Mesenchymal stem cell (in vitro differentiated cells and primary cell): ENCODE measurements at regions not wholly inside any gene's neighbourhood (a gene's known extent, or its start where the extent isn't known, plus 50 kb on each side); places are given as distances from the start of the nearest gene placed in this dataset.

ENCODE experiments used
- DNase-seq: peaks from one replicate; pipeline ENCODE4 v3.0.0-alpha.2; 2013
- H2AFZ ChIP-seq: one replicate; pipeline ENCODE4 v1.6.1; 2013; ENCODE audit warnings: low read depth, mild to moderate bottlenecking, control low read depth, inconsistent platforms, low read length, moderate library complexity
- H2AK5ac ChIP-seq: 2 replicates; pipeline ENCODE4 v1.6.1; 2013; ENCODE audit warnings: low read length, moderate library complexity, mild to moderate bottlenecking, inconsistent platforms; ENCODE audit not compliant: severe bottlenecking
- H2BK120ac ChIP-seq: one replicate; pipeline ENCODE4 v1.6.1; 2013; ENCODE audit warnings: low read depth, mild to moderate bottlenecking, inconsistent platforms, low read length, moderate library complexity
- H2BK12ac ChIP-seq, 2 experiments: one replicate each; pipeline ENCODE4 v1.6.1; 2013; ENCODE audit warnings: inconsistent platforms in 2 of 2, low read length in 2 of 2, mild to moderate bottlenecking in 2 of 2, moderate library complexity in 2 of 2, control low read depth in 1 of 2
- H2BK15ac ChIP-seq: one replicate; pipeline ENCODE4 v1.6.1; 2013; ENCODE audit warnings: mild to moderate bottlenecking, low read depth, inconsistent platforms; ENCODE audit not compliant: poor library complexity, severe bottlenecking
- H2BK5ac ChIP-seq: 2 replicates; pipeline ENCODE4 v1.6.1; 2013; ENCODE audit warnings: low read depth, mild to moderate bottlenecking, low read length, control low read depth, inconsistent platforms; ENCODE audit not compliant: poor library complexity, severe bottlenecking
- H3K14ac ChIP-seq, 2 experiments: one replicate each; pipeline ENCODE4 v1.6.1; 2013; ENCODE audit warnings: inconsistent platforms in 2 of 2, low read length in 2 of 2, control low read depth in 1 of 2, mild to moderate bottlenecking in 1 of 2, moderate library complexity in 1 of 2
- H3K18ac ChIP-seq, 2 experiments: one replicate each; pipeline ENCODE4 v1.6.1; 2013; ENCODE audit warnings: inconsistent platforms in 2 of 2, low read length in 2 of 2, control low read depth in 1 of 2, low read depth in 1 of 2, mild to moderate bottlenecking in 1 of 2
- H3K23ac ChIP-seq, 2 experiments: one replicate each; pipeline ENCODE4 v1.6.1; 2013; ENCODE audit warnings: inconsistent platforms in 2 of 2, low read length in 2 of 2, mild to moderate bottlenecking in 2 of 2, moderate library complexity in 2 of 2, control low read depth in 1 of 2
- H3K27ac ChIP-seq: 2 replicates; pipeline ENCODE4 v1.5.1; 2013; ENCODE audit warnings: mild to moderate bottlenecking, moderate library complexity, low read length, control low read depth, inconsistent platforms; ENCODE audit not compliant: poor library complexity, severe bottlenecking
- H3K27me3 ChIP-seq, 2 experiments: 2 replicates each; pipeline versions ENCODE4 v1.6.1 to v1.7.0; 2013; ENCODE audit warnings: low read length in 2 of 2, mild to moderate bottlenecking in 2 of 2, moderate library complexity in 2 of 2, control low read depth in 1 of 2, inconsistent platforms in 1 of 2; ENCODE audit not compliant: control insufficient read depth in 1 of 2, insufficient read depth in 1 of 2
- H3K36me3 ChIP-seq, 2 experiments: 2 replicates each; pipeline versions ENCODE4 v1.6.1 to v1.7.0; 2013; ENCODE audit warnings: low read length in 2 of 2, control low read depth in 1 of 2, inconsistent platforms in 1 of 2, low read depth in 1 of 2, mild to moderate bottlenecking in 1 of 2; ENCODE audit not compliant: insufficient read depth in 2 of 2, control insufficient read depth in 1 of 2
- H3K4ac ChIP-seq, 2 experiments: one replicate each; pipeline ENCODE4 v1.6.1; 2013; ENCODE audit warnings: inconsistent platforms in 2 of 2, low read length in 2 of 2, mild to moderate bottlenecking in 2 of 2, moderate library complexity in 2 of 2, control low read depth in 1 of 2, low read depth in 1 of 2
- H3K4me1 ChIP-seq: 2 replicates; pipeline ENCODE4 v1.6.1; 2013; ENCODE audit warnings: low read depth, low read length, control low read depth; ENCODE audit not compliant: control insufficient read depth, insufficient read depth
- H3K4me2 ChIP-seq: 2 replicates; pipeline ENCODE4 v1.6.1; 2013; ENCODE audit warnings: low read length, mild to moderate bottlenecking, inconsistent platforms; ENCODE audit not compliant: poor library complexity, severe bottlenecking
- H3K4me3 ChIP-seq, 2 experiments: 2 replicates each; pipeline versions ENCODE4 v1.5.1 to v1.7.0; 2013; ENCODE audit warnings: low read length in 2 of 2, mild to moderate bottlenecking in 2 of 2, control low read depth in 1 of 2, low read depth in 1 of 2; ENCODE audit not compliant: insufficient read depth in 1 of 2
- H3K79me1 ChIP-seq: replicated peaks from 2 replicates; pipeline ENCODE4 v1.6.1; 2013; ENCODE audit warnings: mild to moderate bottlenecking, control low read depth, low read length, inconsistent platforms; ENCODE audit not compliant: poor library complexity, severe bottlenecking
- H3K9ac ChIP-seq: 2 replicates; pipeline ENCODE4 v1.7.0; 2013; ENCODE audit warnings: mild to moderate bottlenecking, low read length, moderate library complexity
- H3K9me3 ChIP-seq: 2 replicates; pipeline ENCODE4 v1.7.0; 2013; ENCODE audit warnings: mild to moderate bottlenecking, low read length; ENCODE audit not compliant: control insufficient read depth
- H4K8ac ChIP-seq: one replicate; pipeline ENCODE4 v1.6.1; 2013; ENCODE audit warnings: inconsistent platforms, mild to moderate bottlenecking, low read length, moderate library complexity
- H4K91ac ChIP-seq: one replicate; pipeline ENCODE4 v1.6.1; 2013; ENCODE audit warnings: mild to moderate bottlenecking, low read length, inconsistent platforms
- WGBS: methylation state at CpG from one replicate; pipeline ENCODE4 v1.1.7; 2013; ENCODE audit warnings: mixed read lengths; 5-methylcytosine and 5-hydroxymethylcytosine counted together

DNA sequence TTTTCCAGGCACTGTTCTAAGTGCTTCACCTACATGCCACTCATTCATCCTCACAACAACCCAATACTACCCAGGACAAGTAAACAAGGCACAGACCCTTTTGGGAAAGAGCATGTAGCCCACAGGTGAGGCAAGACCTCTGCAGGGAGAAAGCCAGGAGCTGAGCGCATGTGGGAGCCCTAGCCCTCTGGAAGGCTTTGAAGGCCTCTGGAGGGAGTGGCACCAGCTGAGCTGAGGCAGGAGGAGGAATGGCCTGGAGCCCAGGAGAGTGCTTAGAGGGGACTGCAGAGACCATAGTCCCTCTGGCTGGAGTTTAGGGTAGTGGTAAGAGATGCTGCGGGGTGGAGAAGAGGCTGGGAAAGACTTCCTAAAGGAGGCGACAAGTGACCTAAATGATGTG is 516.5 kb downstream of the FUT8 start:
- Histone ChIP-seq H2AK5ac (no peak overlapping the region), H3K27me3 (peaks cover 0 to 38% of the 10 kb centered on the region in 2 experiments), H3K23ac (no peak overlapping the region), H2BK120ac (no peak overlapping the region), H4K91ac (no peak overlapping the region), H3K4ac (no peak overlapping the region), H3K4me3 (no peak overlapping the region), H3K79me1 (no peaks in the 10 kb centered on the region), H3K14ac (no peak overlapping the region), H4K8ac (no peak overlapping the region), H3K9me3 (peaks cover 4% of the 10 kb centered on the region), H3K4me2 (no peak overlapping the region), H3K18ac (no peak overlapping the region), H3K27ac (no peak overlapping the region), H3K9ac (no peak overlapping the region), H2AFZ (no peak overlapping the region), H2BK15ac (no peak overlapping the region), H3K36me3 (no peaks in the 10 kb centered on the region), H3K4me1 (no peaks in the 10 kb centered on the region), H2BK5ac (no peak overlapping the region), H2BK12ac (no peak overlapping the region)
- 97% methylated on average over 3 of the region's 3 CpGs for WGBS
- DNase-seq, result no peak

DNA sequence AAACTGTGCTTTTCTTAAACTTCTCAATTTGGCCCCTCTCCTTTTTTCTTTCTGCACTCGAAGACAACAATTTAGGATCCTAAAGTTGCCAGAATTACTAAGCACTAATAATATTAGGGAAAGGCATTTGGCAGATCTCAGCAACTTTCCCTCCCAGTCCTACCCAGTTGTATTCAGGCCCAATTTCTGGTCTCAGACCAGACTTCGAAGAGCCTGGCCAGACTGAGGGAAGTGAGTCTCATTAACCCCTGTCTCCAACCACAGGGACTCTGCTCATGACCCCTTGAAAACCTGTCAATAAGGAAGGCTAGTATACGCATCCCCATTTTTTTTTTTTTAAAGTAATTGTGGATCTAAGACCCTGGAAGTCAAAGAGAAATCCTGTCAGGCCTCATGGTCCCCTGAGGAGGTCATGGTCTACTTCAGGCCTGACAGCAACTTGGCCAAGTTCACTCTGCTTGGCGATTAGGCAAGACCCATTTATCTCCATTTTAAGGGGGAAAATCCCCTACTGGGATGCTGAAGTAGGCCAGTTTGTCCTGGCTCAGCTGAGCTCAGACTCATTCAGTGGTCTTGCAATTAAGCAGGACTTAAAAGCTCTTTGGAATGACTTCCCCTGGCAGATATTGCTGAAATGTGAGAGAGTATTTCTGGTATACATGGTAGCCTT is 521.0 kb downstream of the FUT8 start:
- H3K4me2 ChIP-seq, result no peak overlapping the region
- no peak overlapping the region for H4K91ac ChIP-seq
- H3K4me1 ChIP-seq, result no peaks in the 10 kb centered on the region
- H4K8ac ChIP-seq, result no peak overlapping the region
- H3K4me3 ChIP-seq, result no peak overlapping the region
- no peak overlapping the region for H3K4ac ChIP-seq
- no peak overlapping the region for H2BK15ac ChIP-seq
- H3K9ac ChIP-seq, result no peak overlapping the region
- no peak overlapping the region for H3K23ac ChIP-seq
- no peak overlapping the region for H2BK12ac ChIP-seq
- H3K18ac ChIP-seq, result no peak overlapping the region
- H2AFZ ChIP-seq, result no peak overlapping the region
- H3K79me1 ChIP-seq, result no peaks in the 10 kb centered on the region
- no peak overlapping the region for H3K27ac ChIP-seq
- no peak overlapping the region for H2AK5ac ChIP-seq
- peaks cover 0 to 27% of the 10 kb centered on the region in 2 experiments for H3K27me3 ChIP-seq
- peaks cover 4% of the 10 kb centered on the region for H3K9me3 ChIP-seq
- no peak overlapping the region for H2BK5ac ChIP-seq
- 71% methylated on average over 4 of the region's 4 CpGs for WGBS
- no peak overlapping the region for H3K14ac ChIP-seq
- no peak overlapping the region for H2BK120ac ChIP-seq
- no peaks in the 10 kb centered on the region for H3K36me3 ChIP-seq
- DNase-seq, result no peak

DNA sequence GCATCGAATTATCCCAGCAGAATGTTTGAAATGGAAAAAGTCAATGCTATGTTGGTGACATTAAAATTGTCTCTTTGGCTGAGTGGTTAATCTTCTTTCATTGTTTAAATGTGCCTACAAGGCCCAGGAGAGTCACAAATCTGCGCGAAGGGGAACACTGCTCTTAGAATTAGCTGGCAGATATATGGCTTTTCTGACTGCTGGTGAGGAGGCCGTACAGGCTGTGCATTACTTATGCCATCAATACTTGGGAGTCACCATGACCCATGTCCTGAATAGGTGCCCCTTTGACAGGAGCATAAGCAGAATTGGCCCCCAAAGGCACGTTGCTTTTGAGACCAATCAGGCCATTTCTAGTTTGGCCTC is 521.5 kb downstream of the FUT8 start:
- H2AFZ ChIP-seq, result no peak overlapping the region
- no peak overlapping the region for H3K4me2 ChIP-seq
- H3K27ac ChIP-seq, result no peak overlapping the region
- no peak overlapping the region for H2BK120ac ChIP-seq
- H3K4me3 ChIP-seq, result no peak overlapping the region
- H2BK12ac ChIP-seq, result no peak overlapping the region
- no peak overlapping the region for H2BK5ac ChIP-seq
- no peak overlapping the region for H3K14ac ChIP-seq
- H3K9ac ChIP-seq, result no peak overlapping the region
- H3K18ac ChIP-seq, result no peak overlapping the region
- no peak overlapping the region for H2AK5ac ChIP-seq
- H4K91ac ChIP-seq, result no peak overlapping the region
- no peak overlapping the region for H2BK15ac ChIP-seq
- H3K79me1 ChIP-seq, result no peaks in the 10 kb centered on the region
- H3K27me3 ChIP-seq, result peaks cover 0 to 23% of the 10 kb centered on the region in 2 experiments
- H3K9me3 ChIP-seq, result peaks cover 4% of the 10 kb centered on the region
- no peaks in the 10 kb centered on the region for H3K36me3 ChIP-seq
- no peak overlapping the region for H3K23ac ChIP-seq
- H3K4me1 ChIP-seq, result no peaks in the 10 kb centered on the region
- no peak overlapping the region for H4K8ac ChIP-seq
- H3K4ac ChIP-seq, result no peak overlapping the region
- no peak for DNase-seq
- WGBS, result 58% methylated on average over 5 of the region's 5 CpGs

DNA sequence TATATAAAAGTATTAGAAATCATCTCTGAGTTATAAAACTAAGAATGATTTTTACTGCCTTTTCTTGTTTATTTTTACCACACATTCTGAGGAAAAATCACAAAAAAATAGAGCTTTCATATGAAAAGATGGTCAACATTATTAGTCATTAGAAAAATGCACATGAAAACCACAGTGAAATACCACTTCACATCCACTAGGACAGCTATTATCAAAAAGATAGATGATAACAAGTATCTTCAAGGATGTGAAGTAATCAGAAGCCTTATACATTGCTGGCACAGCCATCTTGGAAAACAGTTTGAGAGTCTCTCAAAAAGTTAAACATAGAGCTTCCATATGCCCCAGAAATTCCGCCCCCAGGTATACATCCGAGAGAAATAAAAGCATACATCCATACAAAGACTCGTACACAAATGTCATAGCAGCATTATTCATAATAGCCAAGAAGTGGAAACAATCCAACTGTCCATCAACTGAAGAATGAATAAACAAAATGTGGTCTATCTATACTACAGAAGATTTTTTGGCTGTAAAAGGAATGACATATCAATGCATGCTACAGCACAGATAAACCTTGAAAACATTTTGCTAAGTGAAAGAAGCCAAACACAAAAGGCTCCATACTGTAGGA is 523.9 kb downstream of the FUT8 start:
- Histone ChIP-seq H2BK15ac (no peak overlapping the region), H2AK5ac (no peak overlapping the region), H3K79me1 (no peaks in the 10 kb centered on the region), H4K91ac (no peak overlapping the region), H2AFZ (no peak overlapping the region), H3K23ac (no peak overlapping the region), H2BK5ac (no peak overlapping the region), H3K27me3 (peaks cover 0 to 16% of the 10 kb centered on the region in 2 experiments), H3K4me1 (no peaks in the 10 kb centered on the region), H3K9me3 (peaks cover 4% of the 10 kb centered on the region), H4K8ac (no peak overlapping the region), H3K36me3 (no peaks in the 10 kb centered on the region), H3K4me2 (no peak overlapping the region), H3K4me3 (no peak overlapping the region), H3K18ac (no peak overlapping the region), H3K9ac (no peak overlapping the region), H2BK12ac (no peak overlapping the region), H3K4ac (no peak overlapping the region), H2BK120ac (no peak overlapping the region), H3K14ac (no peak overlapping the region), H3K27ac (no peak overlapping the region)
- 97% methylated on average over 2 of the region's 3 CpGs for WGBS
- DNase-seq, result no peak
